ENCODE measurements at regions not wholly inside any gene's neighbourhood (a gene's known extent, or its start where the extent isn't known, plus 50 kb on each side); places are given as distances from the start of the nearest gene placed in this dataset.

DNA sequence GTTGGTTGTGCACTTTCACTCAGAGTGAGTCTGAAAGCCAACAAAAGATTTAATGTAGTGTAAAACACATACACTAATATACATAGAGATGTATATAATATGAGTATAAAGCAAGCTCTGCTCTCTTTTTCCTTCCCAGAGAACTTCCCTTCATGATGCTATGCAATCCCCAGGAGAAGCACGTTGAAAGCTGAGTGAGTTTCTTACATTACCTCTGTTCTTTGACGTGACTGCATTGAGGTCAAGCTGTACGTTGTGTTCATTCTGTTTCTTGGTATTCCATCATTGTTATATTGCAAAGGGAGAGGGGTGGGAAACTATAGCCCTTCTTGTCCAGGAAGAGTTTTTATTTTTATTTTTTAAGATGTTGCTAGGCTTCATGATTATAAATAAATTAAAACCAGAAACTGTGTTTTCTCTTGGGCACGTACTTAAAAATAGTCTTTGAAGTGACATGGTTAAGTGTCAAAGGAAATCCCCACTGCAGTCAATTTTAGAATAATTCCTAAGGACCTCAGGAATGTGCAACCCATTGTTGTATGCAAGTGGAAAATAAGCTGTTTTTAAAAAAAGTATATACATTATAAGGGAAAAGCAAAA lies 651.0 kb downstream of the CD109 start:
- no peak overlapping the region for H3K27ac ChIP-seq (ENCODE audit: extremely low read depth, low read depth, low read length)
- DNase-seq (ENCODE audit: extremely low read depth in 1 of 4, low spot score in 3 of 4) (no peak), ATAC-seq (no peak), FAIRE-seq (no peak)
- TF ChIP-seq RAD51 (IDR thresholded peaks at IDR 0.05; ENCODE audit: borderline replicate concordance, low read depth) (no peak), RUNX1 (IDR thresholded peaks at IDR 0.05; ENCODE audit: low read depth) (no peak), SLC30A9 (CRISPR knock-in tag; IDR thresholded peaks at IDR 0.05) (no peak), E4F1 (CRISPR knock-in tag; IDR thresholded peaks at IDR 0.05; ENCODE audit: borderline replicate concordance) (no peak), TEAD4 (IDR thresholded peaks at IDR 0.05; ENCODE audit: low read length) (no peak), TEAD4 (CRISPR knock-in tag; IDR thresholded peaks at IDR 0.05; ENCODE audit: borderline replicate concordance) (no peak), ZNF589 (CRISPR knock-in tag; IDR thresholded peaks at IDR 0.05; ENCODE audit: low read depth) (no peak), RBM17 (IDR thresholded peaks at IDR 0.05; ENCODE audit: borderline replicate concordance, low read depth, low read length) (no peak), KAT7 (CRISPR knock-in tag; IDR thresholded peaks at IDR 0.05; ENCODE audit: borderline replicate concordance) (no peak), ZNF133 (CRISPR knock-in tag; IDR thresholded peaks at IDR 0.05) (no peak), CBFB (CRISPR knock-in tag; IDR thresholded peaks at IDR 0.05) (no peak), ZNF146 (CRISPR knock-in tag; IDR thresholded peaks at IDR 0.05; ENCODE audit: unreplicated experiment) (no peak), ELK3 (CRISPR knock-in tag; IDR thresholded peaks at IDR 0.05) (no peak), BCL6 (CRISPR knock-in tag; IDR thresholded peaks at IDR 0.05) (no peak)
- TF ChIP-seq, protein P1, sequence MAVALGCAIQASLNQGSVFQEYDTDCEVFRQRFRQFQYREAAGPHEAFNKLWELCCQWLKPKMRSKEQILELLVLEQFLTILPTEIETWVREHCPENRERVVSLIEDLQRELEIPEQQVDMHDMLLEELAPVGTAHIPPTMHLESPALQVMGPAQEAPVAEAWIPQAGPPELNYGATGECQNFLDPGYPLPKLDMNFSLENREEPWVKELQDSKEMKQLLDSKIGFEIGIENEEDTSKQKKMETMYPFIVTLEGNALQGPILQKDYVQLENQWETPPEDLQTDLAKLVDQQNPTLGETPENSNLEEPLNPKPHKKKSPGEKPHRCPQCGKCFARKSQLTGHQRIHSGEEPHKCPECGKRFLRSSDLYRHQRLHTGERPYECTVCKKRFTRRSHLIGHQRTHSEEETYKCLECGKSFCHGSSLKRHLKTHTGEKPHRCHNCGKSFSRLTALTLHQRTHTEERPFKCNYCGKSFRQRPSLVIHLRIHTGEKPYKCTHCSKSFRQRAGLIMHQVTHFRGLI (CRISPR knock-in tag; IDR thresholded peaks at IDR 0.05), result no peak
- TF ChIP-seq, protein P2, sequence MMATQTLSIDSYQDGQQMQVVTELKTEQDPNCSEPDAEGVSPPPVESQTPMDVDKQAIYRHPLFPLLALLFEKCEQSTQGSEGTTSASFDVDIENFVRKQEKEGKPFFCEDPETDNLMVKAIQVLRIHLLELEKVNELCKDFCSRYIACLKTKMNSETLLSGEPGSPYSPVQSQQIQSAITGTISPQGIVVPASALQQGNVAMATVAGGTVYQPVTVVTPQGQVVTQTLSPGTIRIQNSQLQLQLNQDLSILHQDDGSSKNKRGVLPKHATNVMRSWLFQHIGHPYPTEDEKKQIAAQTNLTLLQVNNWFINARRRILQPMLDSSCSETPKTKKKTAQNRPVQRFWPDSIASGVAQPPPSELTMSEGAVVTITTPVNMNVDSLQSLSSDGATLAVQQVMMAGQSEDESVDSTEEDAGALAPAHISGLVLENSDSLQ (IDR thresholded peaks at IDR 0.05), result no peak
- no peaks in the 10 kb centered on the region for H4K20me1 ChIP-seq (replicated peaks; ENCODE audit: control insufficient read depth, insufficient read depth, low read length)
- intact Hi-C loops (cut with micrococcal nuclease), result no loop called here
- POLR2A ChIA-PET, result no interaction called here
- H3K4me3 ChIP-seq, result no peak overlapping the region
- H3K4me1 ChIP-seq (replicated peaks in 1 of 2; ENCODE audit: control insufficient read depth in 2 of 2, insufficient read depth in 2 of 2, low read length in 2 of 2), result no peaks in the 10 kb centered on the region
- no peak overlapping the region for H3K4me2 ChIP-seq (ENCODE audit: insufficient read depth, low read length)
- no peaks in the 10 kb centered on the region; the same call in 1 of the 2 replicates for H3K9me3 ChIP-seq (replicated peaks; ENCODE audit: control insufficient read depth, insufficient read depth, low read depth, low read length)
- no peaks in the 10 kb centered on the region for H3K9me1 ChIP-seq (ENCODE audit: control insufficient read depth, insufficient read depth, low read length)
- CTCF ChIA-PET (ENCODE audit: low intra/inter-chr PET ratio), result no interaction called here
- H3K36me3 ChIP-seq (ENCODE audit: control insufficient read depth, insufficient read depth, low read length), result no peaks in the 10 kb centered on the region
- 3% methylated on average over 4 of the region's 4 CpGs for WGBS (ENCODE audit: insufficient coverage, low coverage, missing lambda C conversion rate)
- no peak overlapping the region for H3K9ac ChIP-seq (ENCODE audit: insufficient read depth in 1 of 2, low read depth in 2 of 2, low read length in 2 of 2)
- in situ Hi-C loops (cut with MboI), result no loop called here
- H3K27me3 ChIP-seq (ENCODE audit: control insufficient read depth in 2 of 2, insufficient read depth in 2 of 2, low read length in 2 of 2), result no peaks in the 10 kb centered on the region
- H3K79me2 ChIP-seq (ENCODE audit: control insufficient read depth, insufficient read depth, low read length), result no peaks in the 10 kb centered on the region
- BruUV-seq (replicated peaks), result no TSS peak
- no peak overlapping the region for H2AFZ ChIP-seq (ENCODE audit: low read depth, low read length)

All from K562 (cell line).